Erythroblast (primary cell): ENCODE measurements at regions not wholly inside any gene's neighbourhood (a gene's known extent, or its start where the extent isn't known, plus 50 kb on each side); places are given as distances from the start of the nearest gene placed in this dataset.
"Not testable (repeated sequence)": the region's sequence is repeated elsewhere in the genome, so short reads cannot be mapped to it uniquely, and the experiment has no call there.

Source experiments
- DNase-seq, 2 experiments: peaks; one replicate each; lab custom pipeline; 2025; lab: John Stamatoyannopoulos, UW
- GATA1 ChIP-seq: IDR thresholded peaks from 2 replicates; pipeline ENCODE4 v1.6.1; 2011; ENCODE audit warnings: low read depth, mild to moderate bottlenecking, control low read depth, low read length, moderate library complexity
- POLR2A ChIP-seq: IDR thresholded peaks from 2 replicates; pipeline ENCODE4 v1.6.1; 2011; ENCODE audit warnings: mild to moderate bottlenecking, low read length

- peak; percentile 24 to 29 for DNase-seq
- TF ChIP-seq POLR2A (no peak), GATA1 (no peak)
Measured at GRCh38 chr4:116668190-116668589, 417.2 kb downstream of the TRAM1L1 start.

- TF ChIP-seq POLR2A = no peak
- TF ChIP-seq GATA1 = no peak
- DNase-seq = no peak
Measured at GRCh38 chr4:116665716-116666115, 419.7 kb downstream of the TRAM1L1 start.

GRCh38 chr4:116664198-116664597 is 421.2 kb downstream of the TRAM1L1 start:
- TF ChIP-seq POLR2A (no peak), GATA1 (no peak)
- no peak for DNase-seq

- no peak for TF ChIP-seq POLR2A
- TF ChIP-seq GATA1 = no peak
- no peak for DNase-seq
Measured at GRCh38 chr4:116639070-116639577, 446.3 kb downstream of the TRAM1L1 start.

GRCh38 chr4:116638592-116638991 is 446.8 kb downstream of the TRAM1L1 start:
- no peak for DNase-seq
- TF ChIP-seq GATA1 (no peak), POLR2A (no peak)

GRCh38 chr4:116636917-116637316 is 448.5 kb downstream of the TRAM1L1 start:
- no peak for TF ChIP-seq POLR2A
- no peak for TF ChIP-seq GATA1
- no peak for DNase-seq

GRCh38 chr4:116632269-116632668 is 453.1 kb downstream of the TRAM1L1 start:
- TF ChIP-seq GATA1 = no peak
- no peak for TF ChIP-seq POLR2A
- no peak for DNase-seq

GRCh38 chr4:116628598-116628997 is 456.8 kb downstream of the TRAM1L1 start:
- TF ChIP-seq GATA1 = no peak
- TF ChIP-seq POLR2A = no peak
- no peak for DNase-seq

- DNase-seq = no peak
Measured at GRCh38 chr4:116627545-116627944, 457.8 kb downstream of the TRAM1L1 start.

GRCh38 chr4:116619508-116619907 is 465.9 kb downstream of the TRAM1L1 start:
- not testable (repeated sequence) for DNase-seq

More at GRCh38 chr4:116627545-116627944, 457.8 kb downstream of the TRAM1L1 start:
- no peak for TF ChIP-seq POLR2A
- no peak for TF ChIP-seq GATA1

GRCh38 chr4:116618638-116619037 is 466.7 kb downstream of the TRAM1L1 start:
- TF ChIP-seq GATA1 (no peak), POLR2A (no peak)
- DNase-seq = no peak

GRCh38 chr4:116603096-116603495 is 482.3 kb downstream of the TRAM1L1 start:
- DNase-seq = no peak
- TF ChIP-seq GATA1 (no peak), POLR2A (no peak)

- peak; percentile 13 to 32 for DNase-seq
- TF ChIP-seq POLR2A = no peak
- TF ChIP-seq GATA1 = no peak
Measured at GRCh38 chr4:116599859-116600258, 485.5 kb downstream of the TRAM1L1 start.

GRCh38 chr4:116598980-116599789 is 486.2 kb downstream of the TRAM1L1 start:
- no peak for TF ChIP-seq GATA1
- TF ChIP-seq POLR2A = no peak
- DNase-seq = no peak

GRCh38 chr4:116598155-116598979 is 487.0 kb downstream of the TRAM1L1 start:
- no peak for TF ChIP-seq POLR2A
- no peak for TF ChIP-seq GATA1
- DNase-seq = no peak
